Neuronal stem cell (in vitro differentiated cells): ENCODE measurements at regions not wholly inside any gene's neighbourhood (a gene's known extent, or its start where the extent isn't known, plus 50 kb on each side); places are given as distances from the start of the nearest gene placed in this dataset.

Source experiments
- DNase-seq: peaks from one replicate; pipeline ENCODE4 v3.0.0-alpha.2; 2013; ENCODE audit warnings: low spot score
- H2AFZ ChIP-seq: one replicate; pipeline ENCODE4 v1.6.1; 2013; ENCODE audit warnings: mild to moderate bottlenecking, low read length, inconsistent platforms
- H2AK5ac ChIP-seq: 2 replicates; pipeline ENCODE4 v1.6.1; 2013; ENCODE audit warnings: low read depth, mild to moderate bottlenecking, inconsistent platforms, low read length, moderate library complexity, mixed read lengths
- H2BK120ac ChIP-seq: 2 replicates; pipeline ENCODE4 v1.6.1; 2013; ENCODE audit warnings: low read depth, mild to moderate bottlenecking, inconsistent platforms, low read length, moderate library complexity, mixed read lengths
- H2BK12ac ChIP-seq: one replicate; pipeline ENCODE4 v1.6.1; 2013; ENCODE audit warnings: low read length, inconsistent platforms
- H2BK15ac ChIP-seq: 2 replicates; pipeline ENCODE4 v1.6.1; 2013; ENCODE audit warnings: mild to moderate bottlenecking, low read length, inconsistent platforms, mixed read lengths
- H2BK5ac ChIP-seq: one replicate; pipeline ENCODE4 v1.6.1; 2013; ENCODE audit warnings: inconsistent platforms, mild to moderate bottlenecking, low read length, moderate library complexity
- H3K14ac ChIP-seq: one replicate; pipeline ENCODE4 v1.6.1; 2013; ENCODE audit warnings: low read length, inconsistent platforms
- H3K18ac ChIP-seq: 2 replicates; pipeline ENCODE4 v1.6.1; 2013; ENCODE audit warnings: low read length, inconsistent platforms
- H3K23ac ChIP-seq: 2 replicates; pipeline ENCODE4 v1.6.1; 2013; ENCODE audit warnings: low read depth, mild to moderate bottlenecking, mixed read lengths, low read length, inconsistent platforms; ENCODE audit not compliant: poor library complexity
- H3K27ac ChIP-seq: replicated peaks from 3 replicates; pipeline ENCODE4 v1.5.1; 2013; ENCODE audit warnings: low read length, inconsistent platforms
- H3K27me3 ChIP-seq, 3 experiments: 2 replicates each; pipeline ENCODE4 v1.6.1; 2013; ENCODE audit warnings: low read length in 3 of 3, mild to moderate bottlenecking in 2 of 3, inconsistent platforms in 1 of 3, low read depth in 1 of 3, mixed read lengths in 1 of 3, moderate library complexity in 1 of 3; ENCODE audit not compliant: control insufficient read depth in 3 of 3, insufficient read depth in 3 of 3
- H3K36me3 ChIP-seq, 2 donors: replicated peaks in 1 of 2; 2 replicates each; pipeline ENCODE4 v1.6.1; 2013; ENCODE audit warnings: low read length in 2 of 2; ENCODE audit not compliant: control insufficient read depth in 2 of 2, insufficient read depth in 2 of 2
- H3K4ac ChIP-seq: 2 replicates; pipeline ENCODE4 v1.6.1; 2013; ENCODE audit warnings: inconsistent platforms, mild to moderate bottlenecking, low read length, moderate library complexity
- H3K4me1 ChIP-seq, 2 donors: 1 replicate in 1 of 2; 2 replicates in 1 of 2; pipeline ENCODE4 v1.6.1; 2013; ENCODE audit warnings: low read length in 2 of 2, low read depth in 1 of 2; ENCODE audit not compliant: control insufficient read depth in 2 of 2, insufficient read depth in 1 of 2
- H3K4me2 ChIP-seq: one replicate; pipeline ENCODE4 v1.6.1; 2013; ENCODE audit warnings: mild to moderate bottlenecking, low read length, inconsistent platforms; ENCODE audit not compliant: insufficient read depth, poor library complexity, severe bottlenecking
- H3K4me3 ChIP-seq, 2 donors: 2 replicates each; pipeline ENCODE4 v1.5.1; 2013; ENCODE audit warnings: low read length in 2 of 2, mild to moderate bottlenecking in 2 of 2, inconsistent platforms in 1 of 2, moderate library complexity in 1 of 2
- H3K79me1 ChIP-seq: one replicate; pipeline ENCODE4 v1.6.1; 2013; ENCODE audit warnings: low read depth, mild to moderate bottlenecking, inconsistent platforms, low read length, moderate library complexity
- H3K9ac ChIP-seq: one replicate; pipeline ENCODE4 v1.6.1; 2013; ENCODE audit warnings: mild to moderate bottlenecking, low read depth, low read length, inconsistent platforms; ENCODE audit not compliant: poor library complexity
- H3K9me3 ChIP-seq, 2 donors: replicated peaks in 1 of 2; 2 replicates each; pipeline versions ENCODE3 to v1.6.1; 2013; ENCODE audit warnings: low read length in 2 of 2, mild to moderate bottlenecking in 2 of 2, inconsistent platforms in 1 of 2, low read depth in 1 of 2, mixed read lengths in 1 of 2, moderate library complexity in 1 of 2; ENCODE audit not compliant: control insufficient read depth in 2 of 2, insufficient read depth in 1 of 2
- H4K8ac ChIP-seq: one replicate; pipeline ENCODE4 v1.6.1; 2013; ENCODE audit warnings: low read depth, mild to moderate bottlenecking, inconsistent platforms, low read length, moderate library complexity
- H4K91ac ChIP-seq: one replicate; pipeline ENCODE4 v1.6.1; 2013; ENCODE audit warnings: low read length, low read depth, mild to moderate bottlenecking, inconsistent platforms; ENCODE audit not compliant: poor library complexity
- WGBS, 2 donors: extraction: QIAGEN DNeasy Blood & Tissue Kit; methylation state at CpG; one replicate each; pipeline ENCODE4 v1.1.7; 2013; ENCODE audit warnings: missing lambda C conversion rate in 2 of 2, mixed read lengths in 1 of 2; ENCODE audit not compliant: insufficient read length in 2 of 2, insufficient replicate concordance in 1 of 2; ENCODE audit errors: extremely low coverage in 2 of 2; 5-methylcytosine and 5-hydroxymethylcytosine counted together

GRCh38 chr6:22117631-22118030 is 179.2 kb downstream of the PRL start:
- no peak overlapping the region for H3K4ac ChIP-seq
- H3K4me2 ChIP-seq = no peak overlapping the region
- no peak overlapping the region for H3K9ac ChIP-seq
- H2BK5ac ChIP-seq = no peak overlapping the region
- no peak overlapping the region for H2BK12ac ChIP-seq
- no peak overlapping the region for H2BK15ac ChIP-seq
- peaks cover 0 to 26% of the 10 kb centered on the region in 2 donors for H3K36me3 ChIP-seq
- H2BK120ac ChIP-seq = no peak overlapping the region
- H3K18ac ChIP-seq = no peak overlapping the region
- H3K27ac ChIP-seq = no peak overlapping the region
- H3K4me3 ChIP-seq = no peak overlapping the region
- no peak overlapping the region for H4K91ac ChIP-seq
- H3K79me1 ChIP-seq = no peaks in the 10 kb centered on the region
- no peak overlapping the region for H3K23ac ChIP-seq
- H2AFZ ChIP-seq = no peak overlapping the region
- no peaks in the 10 kb centered on the region for H3K4me1 ChIP-seq
- H4K8ac ChIP-seq = no peak overlapping the region
- peaks cover 0 to 17% of the 10 kb centered on the region in 2 donors for H3K9me3 ChIP-seq
- no peaks in the 10 kb centered on the region for H3K27me3 ChIP-seq
- DNase-seq = no peak
- H2AK5ac ChIP-seq = no peak overlapping the region
- no CpG with 5 or more reads among the region's 2 CpGs for WGBS, 2 donors
- H3K14ac ChIP-seq = no peak overlapping the region

DNA sequence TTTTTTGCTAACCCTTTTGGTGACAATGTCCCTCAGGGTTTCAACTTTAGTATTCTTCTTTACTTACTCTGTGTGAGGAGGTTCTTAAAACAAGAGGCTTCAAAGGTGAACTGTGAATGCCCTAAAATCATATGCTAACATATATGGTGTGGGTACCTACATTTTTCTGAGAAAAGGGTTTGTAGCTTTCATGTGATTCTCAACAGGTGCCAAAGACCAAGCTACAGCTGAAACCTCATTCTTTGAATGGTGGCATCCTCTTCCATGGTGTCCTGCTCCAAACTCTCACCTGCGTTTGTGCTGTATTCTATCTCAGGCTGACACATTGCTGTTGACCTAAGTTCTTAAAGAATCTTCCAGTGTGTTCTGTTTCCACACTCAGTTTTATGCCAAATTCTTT is 177.3 kb downstream of the PRL start:
- Histone ChIP-seq H3K14ac (no peak overlapping the region), H3K36me3 (peaks cover 0 to 13% of the 10 kb centered on the region in 2 donors), H2BK12ac (no peak overlapping the region), H2BK5ac (no peak overlapping the region), H3K4me2 (no peak overlapping the region), H3K27ac (no peak overlapping the region), H2AK5ac (no peak overlapping the region), H3K18ac (no peak overlapping the region), H4K91ac (no peak overlapping the region), H3K4me3 (no peak overlapping the region), H3K9ac (no peak overlapping the region), H3K4ac (no peak overlapping the region), H3K4me1 (no peaks in the 10 kb centered on the region), H3K27me3 (no peaks in the 10 kb centered on the region), H3K23ac (no peak overlapping the region), H3K9me3 (peaks cover 0 to 17% of the 10 kb centered on the region in 2 donors), H3K79me1 (no peaks in the 10 kb centered on the region), H2BK15ac (no peak overlapping the region), H2AFZ (no peak overlapping the region), H2BK120ac (no peak overlapping the region), H4K8ac (no peak overlapping the region)
- DNase-seq = no peak
- no CpG with 5 or more reads among the region's 1 CpG for WGBS, 2 donors

DNA sequence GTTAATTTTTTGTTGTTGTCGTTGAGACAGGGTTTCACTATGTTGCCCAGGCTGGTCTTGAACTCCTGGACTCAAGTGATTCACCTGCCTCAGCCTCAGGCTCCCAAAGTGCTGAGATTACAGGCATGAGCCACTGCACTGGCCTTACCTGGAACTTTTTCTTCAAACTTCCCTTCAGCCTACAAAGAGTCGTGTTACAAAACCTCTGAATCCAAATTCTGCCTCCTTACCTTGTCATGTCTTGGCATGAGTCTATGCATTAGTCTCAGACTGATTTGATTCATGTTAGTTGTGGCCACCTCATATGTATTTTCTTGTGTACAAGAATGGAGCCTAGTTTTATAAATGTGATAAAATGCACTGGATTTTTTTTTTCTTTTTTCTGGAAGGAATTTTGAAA is 172.1 kb downstream of the PRL start:
- Histone ChIP-seq H3K9ac (no peak overlapping the region), H4K91ac (no peak overlapping the region), H3K18ac (no peak overlapping the region), H3K79me1 (no peaks in the 10 kb centered on the region), H3K14ac (no peak overlapping the region), H3K23ac (no peak overlapping the region), H2BK120ac (no peak overlapping the region), H2AFZ (no peak overlapping the region), H3K4me2 (no peak overlapping the region), H2BK12ac (no peak overlapping the region), H3K27ac (no peak overlapping the region), H2BK15ac (no peak overlapping the region), H2BK5ac (no peak overlapping the region), H3K9me3 (peaks cover 0 to 32% of the 10 kb centered on the region in 2 donors), H3K27me3 (no peaks in the 10 kb centered on the region), H3K4ac (no peak overlapping the region), H3K36me3 (peaks cover 0 to 4% of the 10 kb centered on the region in 2 donors), H3K4me3 (no peak overlapping the region), H4K8ac (no peak overlapping the region), H3K4me1 (no peaks in the 10 kb centered on the region), H2AK5ac (no peak overlapping the region)
- no peak for DNase-seq
- WGBS, 2 donors = no CpG with 5 or more reads among the region's 2 CpGs

DNA sequence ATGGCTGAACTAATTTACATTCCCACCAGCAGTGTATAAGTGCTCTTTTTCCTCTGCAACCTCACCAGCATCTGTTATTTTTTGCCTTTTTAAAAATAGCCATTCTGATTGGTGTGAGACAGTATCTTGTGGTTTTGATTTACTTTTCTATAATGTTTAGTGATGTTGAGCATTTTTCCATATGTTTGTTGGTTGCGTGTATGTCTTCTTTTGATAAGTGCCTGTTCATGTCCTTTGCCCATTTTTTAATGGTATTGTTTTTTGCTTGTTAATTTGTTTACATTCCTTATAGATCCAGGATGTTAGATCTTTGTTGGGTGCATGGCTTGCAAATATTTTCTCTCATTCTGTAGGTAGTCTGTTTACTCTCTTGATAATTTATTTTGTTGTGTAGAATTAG is 169.9 kb downstream of the PRL start:
- Histone ChIP-seq H2BK5ac (no peak overlapping the region), H3K27ac (no peak overlapping the region), H3K79me1 (no peaks in the 10 kb centered on the region), H3K36me3 (peaks cover 0 to 4% of the 10 kb centered on the region in 2 donors), H3K9me3 (peaks cover 0 to 35% of the 10 kb centered on the region in 2 donors), H2AK5ac (no peak overlapping the region), H3K4me3 (no peak overlapping the region), H3K23ac (no peak overlapping the region), H2BK15ac (no peak overlapping the region), H3K4me1 (no peaks in the 10 kb centered on the region), H4K8ac (no peak overlapping the region), H3K14ac (no peak overlapping the region), H4K91ac (no peak overlapping the region), H3K9ac (no peak overlapping the region), H3K27me3 (no peaks in the 10 kb centered on the region), H3K4ac (no peak overlapping the region), H2AFZ (no peak overlapping the region), H2BK120ac (no peak overlapping the region), H3K4me2 (no peak overlapping the region), H3K18ac (no peak overlapping the region), H2BK12ac (no peak overlapping the region)
- WGBS, 2 donors = no CpG with 5 or more reads among the region's 1 CpG
- no peak for DNase-seq
